ENCODE measurements at regions not wholly inside any gene's neighbourhood (a gene's known extent, or its start where the extent isn't known, plus 50 kb on each side); places are given as distances from the start of the nearest gene placed in this dataset.

- no peak for TF ChIP-seq REST (IDR thresholded peaks at IDR 0.05)
- no peak for TF ChIP-seq HES2 (IDR thresholded peaks at IDR 0.05)
- TF ChIP-seq MAX (IDR thresholded peaks at IDR 0.05) = no peak
- no peak for TF ChIP-seq ESRRA (IDR thresholded peaks at IDR 0.05; ENCODE audit: borderline replicate concordance, low read length)
- no peak for TF ChIP-seq HOXB5 (CRISPR knock-in tag; IDR thresholded peaks at IDR 0.05)
- no peak for TF ChIP-seq HMGXB4 (CRISPR knock-in tag; IDR thresholded peaks at IDR 0.05; ENCODE audit: borderline replicate concordance)
Measured at GRCh38 chr9:78578072-78578471, 281.1 kb downstream of the PSAT1 start (continued).

- CTCF ChIA-PET = no interaction called here
- Histone ChIP-seq H3K27ac (no peak overlapping the region), H3K4me1 (no peaks in the 10 kb centered on the region), H3K4me2 (no peak overlapping the region), H3K4me3 (no peak overlapping the region), H3K9me3 (no peaks in the 10 kb centered on the region; the same call in 2 of the 3 replicates)
- TF ChIP-seq HES2 (IDR thresholded peaks at IDR 0.05) = no peak
- no peak for TF ChIP-seq ZNF302 (CRISPR knock-in tag; IDR thresholded peaks at IDR 0.05)
- no peak for TF ChIP-seq CHD4 (IDR thresholded peaks at IDR 0.05; ENCODE audit: borderline replicate concordance)
- TF ChIP-seq TP53 (CRISPR knock-in tag; IDR thresholded peaks at IDR 0.05) = no peak
- no peak for TF ChIP-seq MYC (IDR thresholded peaks at IDR 0.05; ENCODE audit: borderline replicate concordance, low read length)
- TF ChIP-seq HOXB13 (CRISPR knock-in tag; IDR thresholded peaks at IDR 0.05; ENCODE audit: low read depth) = no peak
- no peak for TF ChIP-seq ELK1 (IDR thresholded peaks at IDR 0.05; ENCODE audit: low read depth, low read length)
- no peak for TF ChIP-seq TFCP2L1 (CRISPR knock-in tag; IDR thresholded peaks at IDR 0.05)
- no peak for TF ChIP-seq BHLHE40 (IDR thresholded peaks at IDR 0.05; ENCODE audit: low read depth, low read length)
- no peak for TF ChIP-seq PHF8 (IDR thresholded peaks at IDR 0.05; ENCODE audit: borderline replicate concordance, low read depth)
- no peak for TF ChIP-seq HEYL (CRISPR knock-in tag; IDR thresholded peaks at IDR 0.05)
- TF ChIP-seq RFX5 (IDR thresholded peaks at IDR 0.05) = no peak
- no peak for TF ChIP-seq NFE2L2 (conservative IDR thresholded peaks at IDR 0.05; ENCODE audit: low read length)
- TF ChIP-seq CBX2 (IDR thresholded peaks at IDR 0.05; ENCODE audit: borderline replicate concordance, low read depth) = no peak
- TF ChIP-seq MAZ (IDR thresholded peaks at IDR 0.05; ENCODE audit: borderline replicate concordance, low read depth, low read length) = no peak
- TF ChIP-seq KDM1A (IDR thresholded peaks at IDR 0.05; ENCODE audit: low read depth) = no peak
- ATAC-seq = no peak
- 62% methylated on average over 5 of the region's 5 CpGs for WGBS (ENCODE audit: missing lambda C conversion rate)
- no peak for FAIRE-seq
- no peak for DNase-seq (ENCODE audit: low read depth in 1 of 2, low spot score in 1 of 2)
- POLR2A ChIA-PET = no interaction called here
Measured at GRCh38 chr9:78582821-78583220, 285.9 kb downstream of the PSAT1 start.
